ENCODE measurements at regions not wholly inside any gene's neighbourhood (a gene's known extent, or its start where the extent isn't known, plus 50 kb on each side); places are given as distances from the start of the nearest gene placed in this dataset.
"Not testable (repeated sequence)": the region's sequence is repeated elsewhere in the genome, so short reads cannot be mapped to it uniquely, and the experiment has no call there.

DNA sequence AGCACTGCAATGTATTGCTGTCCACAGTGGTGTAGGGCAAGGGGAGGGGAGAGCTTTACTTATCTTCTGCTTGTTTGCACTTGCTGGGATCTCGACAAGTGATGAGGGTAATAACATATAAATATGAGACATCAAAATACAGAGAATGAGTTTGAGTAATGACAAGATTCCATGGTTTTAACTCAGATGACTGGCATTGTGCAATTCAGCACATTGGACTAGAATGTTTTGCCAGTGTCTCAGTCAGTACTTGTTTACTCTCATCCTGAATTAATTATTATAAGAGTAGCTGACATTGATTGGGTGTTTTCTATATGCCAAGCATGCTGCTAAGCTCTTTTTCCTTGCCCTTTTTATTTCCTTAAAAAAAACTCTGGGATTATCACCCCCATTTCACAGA lies 306.7 kb upstream of the MMADHC start:
- DNase-seq, result no peak

DNA sequence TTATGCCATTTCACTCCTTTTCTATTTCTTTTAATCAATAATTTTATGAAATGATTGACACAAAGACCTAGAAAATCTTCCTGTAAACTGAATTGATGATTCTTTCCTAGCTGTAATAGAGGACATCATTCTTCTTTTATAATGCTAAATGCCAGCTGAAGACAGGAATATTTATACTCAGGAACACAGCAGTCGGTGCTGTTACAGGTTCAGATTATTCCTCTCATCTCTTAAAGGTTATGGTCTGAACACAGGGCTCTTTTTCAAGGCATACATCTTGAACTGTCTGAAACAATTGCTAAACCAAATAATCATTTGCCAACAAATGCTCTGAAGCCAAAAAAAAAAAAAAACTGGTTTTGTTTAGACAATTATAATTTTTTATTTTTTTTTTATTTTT lies 305.0 kb upstream of the MMADHC start:
- DNase-seq, result no peak

DNA sequence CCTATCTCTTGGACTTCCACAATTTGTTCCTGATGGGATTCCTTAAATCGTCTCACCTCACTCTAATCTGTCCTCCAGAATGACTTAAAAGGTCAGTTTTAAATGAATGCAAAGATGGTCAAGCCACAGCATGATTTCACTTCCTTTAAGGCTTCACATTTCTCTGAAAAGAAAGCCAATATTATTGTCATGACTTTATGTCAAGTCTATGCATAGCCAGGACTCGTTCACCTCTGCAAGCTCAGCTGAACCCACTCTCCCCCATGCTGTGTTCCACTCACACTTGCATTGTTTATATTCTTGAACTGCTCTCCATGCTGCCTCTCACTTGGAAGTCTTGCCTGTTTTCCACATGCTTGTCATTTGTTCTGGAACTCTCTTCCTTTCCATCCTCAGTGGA lies 298.4 kb upstream of the MMADHC start:
- DNase-seq, result no peak

DNA sequence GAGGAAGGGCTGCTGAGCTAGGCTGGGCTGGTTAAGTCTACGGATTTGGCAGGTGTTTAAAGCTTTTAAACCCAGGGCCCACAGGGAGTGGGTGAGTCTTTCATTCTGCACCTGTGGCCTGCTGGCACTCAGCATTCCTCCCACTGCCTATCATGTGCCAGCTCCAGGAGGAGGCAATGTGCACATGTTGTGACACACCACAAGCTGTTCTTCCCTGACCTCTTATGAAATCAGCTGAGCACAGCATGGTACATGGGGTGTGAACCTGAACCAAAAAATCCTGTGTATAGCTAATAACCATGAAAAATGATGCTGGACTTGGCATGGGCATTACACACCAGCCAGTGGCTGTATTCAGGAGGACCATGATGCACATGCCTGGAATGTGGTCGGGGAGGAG lies 297.9 kb upstream of the MMADHC start:
- DNase-seq, result peak; percentile 90

DNA sequence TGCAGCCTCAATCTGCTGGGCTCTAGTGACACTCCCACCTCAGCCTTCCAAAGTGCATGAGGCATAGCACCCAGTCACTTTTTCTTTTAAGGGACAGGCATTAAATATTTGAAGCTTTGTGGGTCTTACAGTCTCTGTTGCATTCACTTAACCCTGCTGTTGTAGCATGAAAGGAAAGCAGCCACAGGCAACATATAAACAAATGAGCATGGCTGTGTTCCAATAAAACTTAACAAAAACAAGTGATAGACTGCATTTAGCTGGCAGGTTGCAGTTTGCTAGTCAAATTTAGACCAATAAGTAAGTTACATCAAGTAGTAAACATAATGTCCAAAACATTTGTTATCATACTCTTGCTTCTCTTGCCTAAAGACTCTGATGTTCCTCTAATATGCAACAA lies 297.3 kb upstream of the MMADHC start:
- peak; percentile 15 for DNase-seq

DNA sequence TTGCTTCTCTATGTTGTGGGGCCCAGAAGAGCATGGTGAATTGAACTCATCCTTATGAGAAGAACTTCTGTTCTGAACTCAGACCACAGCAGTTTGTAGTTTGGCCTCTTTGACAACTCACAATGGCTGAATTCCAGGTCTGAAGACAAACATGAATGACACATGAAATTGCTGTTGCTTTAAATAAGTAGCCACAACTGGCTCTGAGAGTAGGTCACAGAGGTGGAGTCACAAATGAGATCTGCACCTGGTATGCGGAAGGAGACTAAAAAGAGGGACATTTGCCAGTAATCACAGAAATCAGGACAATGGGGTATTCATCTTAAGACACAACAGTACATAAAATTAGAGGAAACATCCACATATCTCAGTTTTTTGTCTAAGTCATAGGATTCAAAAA lies 290.3 kb upstream of the MMADHC start:
- no peak for DNase-seq

DNA sequence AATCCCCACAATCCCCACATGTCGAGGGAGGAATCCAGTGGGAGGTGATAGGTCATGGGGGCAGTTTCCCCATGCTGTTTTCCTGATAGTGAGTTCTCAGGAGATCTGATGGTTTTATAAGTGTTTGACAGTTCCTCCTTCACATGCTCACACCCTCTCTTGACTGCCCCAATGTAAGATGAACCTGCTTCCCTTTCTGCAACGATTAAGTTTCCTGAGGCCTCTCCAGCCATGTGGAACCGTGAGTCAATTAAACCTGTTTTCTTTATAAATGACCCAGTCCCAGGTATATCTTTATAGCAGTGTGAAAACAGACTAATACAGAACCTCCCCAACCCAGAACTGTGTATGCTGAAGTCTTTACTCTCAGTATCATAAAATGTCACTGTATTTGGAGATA lies 289.5 kb upstream of the MMADHC start:
- DNase-seq, result no peak

DNA sequence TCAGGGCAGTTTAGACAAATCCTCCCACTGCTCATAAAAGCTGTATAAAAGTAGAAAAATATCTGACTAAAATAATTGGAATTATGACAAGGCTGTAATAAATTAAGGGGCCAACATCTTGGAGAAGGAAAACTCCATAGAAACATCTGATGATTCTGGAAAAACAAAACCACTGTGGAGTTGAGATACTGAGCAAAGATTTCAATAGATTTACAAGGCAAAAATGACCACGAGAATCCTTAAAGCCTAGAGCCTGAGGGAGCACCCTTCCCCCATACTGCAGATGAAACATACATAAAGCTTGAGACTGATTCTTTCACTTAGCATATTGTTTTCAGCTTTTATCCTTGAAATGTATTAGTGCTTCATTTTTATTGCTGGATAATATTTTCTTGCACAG lies 286.4 kb upstream of the MMADHC start:
- no peak for DNase-seq

DNA sequence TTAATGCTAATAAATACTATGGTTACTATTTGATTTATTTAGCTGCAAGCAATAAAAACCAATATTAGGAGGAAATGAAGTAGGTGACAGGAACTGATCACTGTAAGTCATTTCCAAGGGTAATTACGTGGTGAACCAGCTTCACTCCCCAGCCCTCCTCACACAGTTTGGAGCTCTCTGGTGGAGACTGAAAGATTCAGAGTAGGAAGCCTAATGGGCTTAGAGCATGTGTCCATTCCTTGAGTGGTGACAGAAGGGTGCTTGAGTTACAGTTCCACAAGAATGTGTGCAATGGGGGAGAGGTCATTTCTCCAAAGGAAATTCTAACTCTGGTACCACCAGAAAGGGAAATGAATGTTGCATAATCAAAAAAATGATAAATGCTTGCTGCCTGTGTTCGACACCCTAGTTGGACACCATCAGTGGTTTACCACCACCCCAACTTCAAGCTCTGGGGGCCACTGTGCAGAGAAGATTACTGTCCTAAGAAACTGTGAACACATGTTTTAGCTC lies 285.1 kb upstream of the MMADHC start:
- DNase-seq, result no peak

DNA sequence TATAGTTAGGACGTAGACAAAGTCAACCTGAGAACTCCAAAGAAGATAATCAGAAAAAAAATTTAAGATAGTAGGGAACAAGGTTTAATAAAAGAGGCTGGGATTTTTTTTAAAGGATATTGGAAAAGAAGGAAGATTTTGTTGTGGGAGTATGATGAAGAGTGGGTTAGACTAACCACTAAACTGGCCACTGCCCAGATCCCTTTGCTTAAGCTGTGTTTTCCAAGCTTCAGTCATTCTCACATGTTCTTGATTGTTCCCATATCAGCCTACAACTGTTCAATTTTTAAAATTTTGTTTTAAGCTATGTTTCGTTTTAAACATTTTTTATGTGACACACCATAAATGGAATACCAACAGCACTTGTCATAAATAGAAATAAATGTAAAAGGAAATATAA lies 284.5 kb upstream of the MMADHC start:
- no peak for DNase-seq

DNA sequence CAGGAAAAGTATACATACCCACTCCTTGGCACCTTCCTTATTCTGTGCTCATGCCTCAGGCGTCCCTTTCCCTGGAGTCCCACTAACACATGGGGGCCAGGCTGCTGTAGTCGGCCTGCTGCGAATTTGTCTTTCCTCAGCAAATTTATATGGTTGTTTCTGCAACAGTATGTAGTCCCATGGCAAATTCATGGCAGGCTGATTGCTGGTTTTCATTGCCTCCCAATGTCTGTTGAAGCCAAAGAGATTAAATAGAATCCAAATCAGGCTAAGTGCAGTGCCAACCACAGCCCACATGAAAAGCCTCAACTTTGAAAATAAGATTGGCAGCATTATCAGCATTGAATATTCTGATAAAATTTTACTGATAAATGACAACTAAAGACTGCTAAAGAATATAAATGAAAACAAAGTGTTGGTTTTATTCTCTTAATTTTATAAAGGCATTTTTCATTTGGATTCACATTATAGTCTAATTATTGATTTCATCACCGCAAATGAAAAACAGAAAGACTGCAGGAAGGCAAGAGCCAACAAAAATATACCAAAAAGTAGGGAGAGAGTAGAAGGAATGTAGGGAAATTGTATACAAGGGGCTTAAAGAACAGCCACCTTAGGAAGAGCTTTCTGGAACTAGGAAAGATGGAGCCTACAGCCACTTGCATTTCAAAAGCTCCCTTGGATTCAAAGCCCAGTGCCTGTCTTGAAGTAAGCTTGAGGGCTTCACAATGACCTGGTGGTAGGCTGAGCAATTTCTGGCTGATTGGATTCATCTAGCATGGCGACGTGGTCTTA lies 283.7 kb upstream of the MMADHC start:
- DNase-seq, result no peak

DNA sequence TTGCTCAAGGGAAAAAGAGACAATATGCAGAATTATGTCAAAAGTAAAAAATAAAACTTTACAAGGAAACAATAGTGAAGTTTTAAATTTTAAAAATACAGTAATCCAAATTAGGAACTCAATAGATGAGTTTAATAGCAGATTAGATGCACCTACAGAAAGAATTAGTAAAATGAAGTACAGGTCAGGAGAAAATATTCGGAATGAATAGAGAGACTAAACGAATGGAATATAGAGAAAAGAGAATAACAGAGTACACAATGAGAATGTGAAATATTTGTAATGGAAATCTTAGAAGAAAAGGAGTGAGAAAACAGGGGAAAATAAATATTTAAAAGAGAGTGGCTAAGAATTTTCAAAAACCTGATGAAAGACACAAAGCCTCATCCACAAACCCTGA lies 275.7 kb upstream of the MMADHC start:
- DNase-seq, result no peak

DNA sequence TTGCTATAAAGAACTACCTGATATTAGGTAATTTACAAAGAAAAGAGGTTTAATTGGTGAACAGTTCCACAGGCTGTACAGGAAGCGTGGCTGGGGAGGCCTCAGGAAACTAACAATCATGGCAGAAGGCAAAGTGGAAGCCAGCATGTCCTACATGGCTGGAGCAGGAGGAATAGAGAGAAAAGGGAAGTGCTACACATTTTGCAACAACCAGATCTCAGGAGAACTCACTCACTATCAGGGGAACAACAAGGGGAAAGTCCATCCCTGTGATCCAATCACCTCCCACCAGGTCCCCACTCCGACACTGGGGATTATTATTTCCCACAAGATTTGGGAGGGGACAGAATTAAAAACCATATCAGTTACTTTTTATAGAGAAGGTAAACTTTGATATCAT lies 273.5 kb upstream of the MMADHC start:
- DNase-seq, result no peak

DNA sequence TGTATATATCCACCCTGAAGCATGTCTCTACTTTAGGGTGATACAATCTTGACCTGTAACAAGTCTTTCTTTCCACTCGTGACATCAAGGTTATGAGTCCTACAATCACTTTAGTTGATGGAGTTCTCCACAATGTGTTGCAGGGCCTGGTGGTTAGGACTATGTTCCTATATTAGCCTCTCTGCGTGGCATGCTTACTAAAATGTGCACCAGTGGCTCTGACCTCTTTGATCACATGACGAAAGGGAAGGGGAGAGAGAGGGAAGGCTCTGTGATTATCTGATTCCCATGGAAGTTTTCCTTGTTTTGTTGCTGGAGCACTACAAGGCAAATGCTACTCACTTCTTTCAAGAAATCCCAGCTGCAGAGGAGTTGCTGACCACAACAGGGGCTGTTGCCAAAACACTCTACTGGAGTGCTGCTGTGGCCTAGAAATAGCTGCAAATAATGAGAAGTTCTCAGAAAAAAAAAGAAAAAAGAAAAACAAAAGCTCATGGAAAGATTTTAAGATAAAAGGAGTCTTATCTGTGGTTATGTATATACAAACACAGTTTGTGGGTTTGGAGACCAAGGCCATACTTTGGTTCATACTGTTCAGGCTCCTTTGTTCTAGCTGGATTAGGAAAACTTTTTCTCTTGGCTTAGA lies 272.8 kb upstream of the MMADHC start:
- DNase-seq, result no peak

DNA sequence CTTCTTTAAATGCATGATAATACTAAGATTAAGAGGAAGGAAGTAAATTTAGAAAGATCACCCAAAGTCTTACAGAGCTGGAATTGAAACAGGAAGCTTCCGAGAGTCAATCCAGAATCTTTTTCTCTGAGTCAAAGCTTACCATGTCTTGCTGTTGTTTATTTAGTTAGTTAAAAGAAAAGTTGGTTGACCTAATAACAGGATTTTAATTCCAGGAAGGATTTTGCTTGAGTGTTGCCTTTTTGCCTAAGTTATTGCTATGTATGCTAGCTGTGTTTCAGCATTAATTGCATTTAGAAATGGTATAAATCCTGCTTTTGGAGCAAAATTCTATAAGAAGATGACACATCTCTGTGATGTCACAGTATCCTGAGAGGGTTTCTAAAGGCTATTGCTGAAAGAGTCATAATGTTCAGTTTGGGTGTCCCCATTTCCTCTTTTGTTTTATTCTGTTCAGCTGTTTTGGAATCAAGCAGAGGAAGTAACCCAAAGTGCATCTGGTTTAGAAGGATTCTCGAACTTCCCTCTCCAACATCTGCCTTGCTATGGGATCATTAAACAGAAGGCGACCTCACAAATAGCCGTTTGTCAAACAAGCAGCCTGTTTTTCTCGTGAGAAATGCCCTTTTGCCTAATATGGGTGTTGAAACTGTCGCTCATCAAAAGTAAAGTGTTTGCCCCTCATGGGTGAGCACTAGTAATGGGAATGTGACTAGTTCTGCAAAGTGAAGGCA lies 271.5 kb upstream of the MMADHC start:
- no peak for DNase-seq

DNA sequence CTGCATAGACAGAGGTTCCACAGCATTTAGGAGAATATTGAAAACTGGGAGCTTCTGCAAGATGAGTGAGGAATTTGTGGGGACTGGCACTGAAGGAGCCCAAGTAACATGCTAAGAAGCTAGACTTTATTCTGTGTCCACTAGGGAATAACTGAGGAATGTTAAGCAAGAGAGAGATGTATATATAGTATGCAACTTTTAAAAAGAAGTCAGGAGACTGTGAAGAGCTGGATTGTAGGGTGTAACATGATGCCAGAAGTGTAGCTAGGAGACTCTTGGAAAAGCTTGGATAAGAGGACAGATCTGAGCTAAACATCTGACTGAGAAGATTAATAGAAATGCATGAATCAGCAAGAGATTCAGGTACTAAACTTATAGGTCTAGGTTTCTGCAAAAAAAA lies 270.6 kb upstream of the MMADHC start:
- DNase-seq, result no peak

DNA sequence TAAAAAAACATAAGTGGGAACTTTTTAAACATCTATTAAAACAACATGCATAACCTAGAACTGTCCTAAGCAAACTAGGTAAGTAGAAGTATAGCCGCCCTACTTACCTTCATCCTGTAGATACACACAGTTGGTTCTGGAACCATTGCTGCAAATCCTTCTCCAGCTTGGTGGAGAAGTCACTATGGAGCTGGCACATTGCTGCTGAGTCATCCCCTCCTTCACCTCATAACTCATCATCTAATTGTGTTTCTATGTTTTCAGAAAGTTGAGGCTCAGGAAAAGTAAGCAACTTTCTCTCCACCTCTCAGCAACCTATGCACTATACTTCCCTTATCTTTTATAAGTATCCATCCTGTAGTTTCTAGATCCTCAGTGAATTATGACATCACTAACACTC lies 269.8 kb upstream of the MMADHC start:
- no peak for DNase-seq

DNA sequence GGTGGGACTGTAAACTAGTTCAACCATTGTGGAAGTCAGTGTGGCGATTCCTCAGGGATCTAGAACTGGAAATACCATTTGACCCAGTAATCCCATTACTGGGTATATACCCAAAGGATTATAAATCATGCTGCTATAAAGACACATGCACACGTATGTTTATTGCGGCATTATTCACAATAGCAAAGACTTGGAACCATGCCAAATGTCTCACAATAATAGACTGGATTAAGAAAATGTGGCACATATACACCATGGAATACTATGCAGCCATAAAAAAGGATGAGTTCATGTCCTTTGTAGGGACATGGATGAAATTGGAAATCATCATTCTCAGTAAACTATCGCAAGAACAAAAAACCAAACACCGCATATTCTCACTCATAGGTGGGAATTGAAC lies 268.3 kb upstream of the MMADHC start:
- DNase-seq, result not testable (repeated sequence)

DNA sequence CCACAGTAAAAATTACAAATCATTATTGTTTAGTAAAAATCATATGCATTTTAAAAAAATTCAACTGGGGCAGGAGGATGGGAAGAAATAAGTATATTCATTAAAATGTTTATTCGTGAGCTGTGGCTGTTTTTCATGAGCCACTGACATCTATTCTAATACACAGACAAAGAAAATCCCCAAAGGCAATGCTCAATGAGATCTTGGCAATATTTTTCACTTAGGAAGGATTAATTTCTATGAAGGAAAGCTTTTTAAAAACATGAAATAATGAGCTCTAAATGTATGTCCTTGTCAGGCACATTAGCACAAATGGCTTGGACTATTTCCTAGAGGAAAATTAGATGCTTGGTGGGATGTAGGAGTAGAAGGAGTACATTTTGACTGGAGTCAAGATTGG lies 262.0 kb upstream of the MMADHC start:
- no peak for DNase-seq

DNA sequence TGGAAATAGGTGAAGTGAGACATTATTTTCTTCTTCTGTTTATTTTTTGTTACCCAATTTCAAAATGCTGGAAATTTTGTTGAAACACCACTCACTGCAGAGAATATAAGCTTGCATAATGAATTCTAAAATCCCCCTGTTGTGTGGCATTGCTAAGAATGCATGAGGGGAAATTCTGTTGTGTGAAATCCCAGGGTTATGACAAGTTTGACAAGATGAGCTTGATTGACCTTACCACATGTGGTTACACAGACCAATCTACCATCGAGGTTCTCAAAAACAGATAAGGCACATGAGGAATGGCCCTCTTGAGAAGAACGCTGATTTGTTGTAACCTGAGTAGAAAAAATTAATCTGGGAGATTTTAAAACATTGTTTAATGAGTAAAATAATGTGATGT lies 261.6 kb upstream of the MMADHC start:
- no peak for DNase-seq

DNA sequence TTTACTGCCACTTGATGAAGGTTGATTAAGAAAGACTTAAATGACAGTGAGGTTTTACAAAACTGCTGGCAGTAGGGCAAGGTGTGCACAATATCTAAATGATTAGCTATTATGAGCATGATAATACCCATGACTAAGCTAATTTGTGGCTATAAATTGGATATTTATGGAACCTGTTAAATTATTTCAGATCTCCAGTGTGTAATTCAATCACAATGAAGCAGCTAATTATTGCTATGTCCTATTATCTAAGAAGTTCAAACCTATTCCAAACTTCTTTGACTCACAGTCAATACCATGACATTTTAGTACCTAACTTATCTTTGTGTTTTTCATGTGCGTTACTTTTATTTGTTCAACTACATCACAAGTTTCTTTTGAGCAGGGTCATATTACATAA lies 253.8 kb upstream of the MMADHC start:
- DNase-seq, result no peak

DNA sequence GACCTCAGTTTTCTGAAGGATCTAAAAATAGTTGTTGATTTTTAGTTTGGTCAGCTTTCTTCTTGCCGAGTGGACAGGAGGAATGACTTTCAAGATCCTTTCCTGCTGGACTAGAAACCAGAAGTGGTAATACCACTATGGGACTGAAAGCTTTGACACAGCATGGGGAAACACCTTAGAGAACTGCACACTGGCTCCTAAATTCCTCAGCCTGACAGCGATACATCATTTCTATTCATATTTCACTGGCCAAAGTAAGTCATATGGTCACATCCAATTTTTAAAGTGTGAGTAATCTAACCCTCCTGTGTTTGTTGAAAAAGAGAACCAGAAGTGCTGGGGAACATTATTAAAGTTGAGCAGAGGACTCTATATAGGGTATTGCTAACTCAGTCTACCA lies 244.7 kb upstream of the MMADHC start:
- no peak for DNase-seq

DNA sequence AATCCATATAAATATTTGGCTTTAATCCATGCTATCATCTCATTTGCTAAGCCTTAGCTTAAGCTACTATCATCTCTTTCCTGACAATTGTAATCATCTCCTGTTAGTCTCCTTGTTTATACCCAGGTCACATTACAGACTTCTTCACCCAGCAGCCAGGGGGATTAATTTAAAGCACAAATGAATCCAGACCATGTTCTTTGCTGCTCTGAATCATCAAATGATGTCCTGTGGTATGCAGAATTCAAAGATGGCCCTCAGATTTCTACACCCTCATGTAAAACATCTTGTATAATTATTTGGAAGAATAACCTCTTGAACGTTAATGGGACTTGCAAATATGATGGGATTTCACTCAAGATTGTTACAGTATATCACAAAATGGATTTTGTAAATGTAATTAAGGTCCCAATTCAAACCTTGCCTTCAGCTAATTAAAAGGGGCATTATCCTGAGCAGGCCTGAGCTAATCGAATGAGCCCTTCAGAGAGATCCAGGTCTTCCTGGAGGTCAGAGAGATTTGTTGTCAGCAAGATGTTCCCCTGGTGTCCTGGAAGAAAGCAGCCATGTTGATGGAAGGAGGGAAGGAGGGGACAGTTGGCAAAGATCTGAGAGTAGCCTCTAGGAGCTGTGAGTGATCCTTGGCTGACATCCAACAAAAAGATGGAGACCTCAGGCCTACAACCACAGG lies 241.1 kb upstream of the MMADHC start:
- DNase-seq, result no peak

All from COR-L47 (cell line).